SIG-M5 treated with dmso at 0.1 percent for 504 hours (cell line): ENCODE measurements at regions not wholly inside any gene's neighbourhood (a gene's known extent, or its start where the extent isn't known, plus 50 kb on each side); places are given as distances from the start of the nearest gene placed in this dataset.

Source experiments
- DNase-seq: peaks from one replicate; lab custom pipeline; 2025; ENCODE audit not compliant: unreplicated experiment; lab: John Stamatoyannopoulos, UW

- no peak for DNase-seq
Measured at GRCh38 chr1:43065616-43066399, 106.3 kb downstream of the EBNA1BP2 start.

- DNase-seq: no peak
Measured at GRCh38 chr1:43065191-43065590, 106.5 kb upstream of the SLC2A1 start.

GRCh38 chr1:43063394-43064219 is 104.9 kb upstream of the SLC2A1 start:
- DNase-seq: no peak

GRCh38 chr1:43062527-43063095 is 103.9 kb upstream of the SLC2A1 start:
- no peak for DNase-seq

GRCh38 chr1:43061757-43062156 is 103.1 kb upstream of the SLC2A1 start:
- no peak for DNase-seq

GRCh38 chr1:43059640-43060574 is 101.2 kb upstream of the SLC2A1 start:
- no peak for DNase-seq

- no peak for DNase-seq
Measured at GRCh38 chr1:43058545-43059360, 100.1 kb upstream of the SLC2A1 start.

GRCh38 chr1:43058056-43058455 is 99.4 kb upstream of the SLC2A1 start:
- no peak for DNase-seq

DNA sequence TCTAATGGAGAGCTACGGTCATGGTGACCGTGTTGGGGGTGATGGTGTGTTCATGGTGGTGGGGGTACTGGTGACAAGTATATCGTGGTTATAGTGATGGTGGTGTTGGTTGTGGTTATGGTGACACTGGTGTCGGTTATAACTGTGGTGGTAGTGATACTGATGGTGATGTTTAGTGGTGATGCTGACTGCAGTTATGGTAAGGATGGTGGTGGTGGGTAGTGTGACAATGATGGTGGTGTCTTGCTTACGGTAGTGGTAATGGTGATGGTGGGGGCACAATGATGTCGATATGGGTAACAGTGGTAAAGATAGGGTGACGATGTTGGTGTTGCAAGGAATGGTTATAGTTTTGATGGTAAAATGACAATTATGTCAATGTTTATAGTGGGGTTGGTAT is 98.9 kb upstream of the SLC2A1 start:
- no peak for DNase-seq

- no peak for DNase-seq
Measured at GRCh38 chr1:43056981-43057391, 98.3 kb upstream of the SLC2A1 start.

- DNase-seq: no peak
Measured at GRCh38 chr1:43056460-43056859, 97.8 kb upstream of the SLC2A1 start.

- no peak for DNase-seq
Measured at GRCh38 chr1:43054961-43055360, 96.3 kb upstream of the SLC2A1 start.

DNA sequence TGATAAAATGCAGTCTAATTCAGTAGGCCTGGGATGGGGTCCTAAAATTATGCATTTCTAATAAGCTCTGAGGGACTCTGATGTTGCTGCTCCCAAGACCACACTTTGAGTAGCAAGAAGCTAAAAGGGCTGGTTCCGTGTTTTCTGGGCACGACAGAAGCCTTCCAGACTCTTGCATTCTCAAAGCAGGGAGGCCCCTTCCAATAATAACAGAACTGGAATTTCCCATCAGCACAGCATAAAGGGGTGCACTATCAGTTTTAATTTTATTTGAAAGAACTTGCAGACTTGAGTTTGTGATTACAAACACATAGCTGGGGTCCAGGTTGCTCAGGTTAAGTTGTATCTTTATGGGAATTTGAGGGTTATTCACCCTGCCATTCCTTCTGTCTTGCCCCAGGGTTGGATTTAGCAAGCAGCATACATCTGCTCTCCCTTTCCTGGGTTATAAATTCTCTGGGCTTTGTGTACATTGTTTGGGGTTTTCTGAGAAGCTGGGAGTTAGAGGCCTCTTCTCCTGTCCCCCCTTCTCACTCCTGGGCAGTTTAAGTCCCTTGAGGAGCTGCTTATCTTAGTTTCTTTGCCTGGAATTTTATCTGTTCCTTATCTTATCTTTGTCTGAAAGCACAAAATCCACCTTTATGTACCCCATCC is 94.2 kb upstream of the SLC2A1 start:
- DNase-seq: no peak

DNA sequence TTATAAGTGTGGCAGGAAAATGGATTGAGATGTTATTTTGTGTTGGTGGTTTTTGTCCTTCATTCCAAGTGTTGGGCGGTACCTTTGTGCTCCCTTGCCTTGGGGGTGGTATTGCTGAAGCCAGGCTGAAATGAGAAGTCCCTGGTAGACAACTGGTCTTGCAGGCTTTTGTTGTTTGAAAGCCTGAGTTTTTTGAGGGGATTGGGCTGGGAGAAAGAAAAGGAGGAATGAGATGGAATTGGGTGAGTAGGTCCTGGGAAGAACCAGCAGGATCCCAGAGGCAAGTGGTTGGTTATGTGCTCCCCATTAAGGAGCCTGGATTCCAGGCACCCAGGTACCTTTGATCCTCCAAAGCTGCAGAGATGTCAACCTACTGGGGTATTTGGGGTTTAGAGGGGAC is 93.7 kb upstream of the SLC2A1 start:
- DNase-seq: no peak

GRCh38 chr1:43049481-43049880 is 90.8 kb upstream of the SLC2A1 start:
- DNase-seq: no peak

DNA sequence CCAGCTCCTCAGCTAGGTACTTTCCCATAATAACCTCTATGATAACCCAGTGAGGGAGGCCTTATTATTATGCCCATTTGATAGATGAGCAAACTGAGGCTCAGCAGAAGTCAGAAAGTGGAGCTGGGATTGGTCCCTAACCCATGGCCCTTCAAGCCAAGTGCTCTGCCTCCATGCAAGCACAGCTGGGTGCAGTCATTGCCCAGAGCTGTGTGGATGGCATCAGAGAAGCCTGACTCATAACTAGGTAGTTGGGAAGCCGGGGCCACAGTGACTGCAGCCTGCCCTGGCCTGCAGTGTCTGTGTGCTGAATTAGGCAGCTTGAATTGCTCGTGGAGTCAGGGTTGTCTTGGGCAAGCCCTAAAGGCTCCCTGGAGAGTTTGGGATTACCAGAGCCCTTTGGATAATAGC is 89.9 kb upstream of the SLC2A1 start:
- DNase-seq: no peak

- DNase-seq: no peak
Measured at GRCh38 chr1:43047135-43047534, 88.5 kb upstream of the SLC2A1 start.

GRCh38 chr1:43044572-43045361 is 86.1 kb upstream of the SLC2A1 start:
- DNase-seq: no peak

DNA sequence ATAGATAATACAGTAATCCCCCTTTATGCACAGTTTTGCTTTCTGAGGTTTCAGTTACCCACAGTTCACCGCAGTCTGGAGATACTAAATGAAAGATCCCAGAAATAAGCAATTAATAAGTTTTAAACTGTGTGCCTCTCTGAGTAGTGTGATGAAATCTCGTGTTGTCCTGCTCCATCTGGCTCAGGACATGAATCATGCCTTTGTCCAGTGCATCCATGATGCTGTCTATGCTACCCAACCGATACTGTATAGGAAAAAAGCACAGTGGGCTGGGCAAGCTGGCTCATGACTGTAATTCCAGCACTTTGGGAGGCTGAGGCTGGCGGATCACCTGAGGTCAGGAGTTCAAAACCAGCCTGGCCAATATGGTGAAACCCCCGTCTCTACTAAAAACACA is 85.0 kb upstream of the SLC2A1 start:
- DNase-seq: no peak
